ENCODE measurements at regions not wholly inside any gene's neighbourhood (a gene's known extent, or its start where the extent isn't known, plus 50 kb on each side); places are given as distances from the start of the nearest gene placed in this dataset.
"Not testable (repeated sequence)": the region's sequence is repeated elsewhere in the genome, so short reads cannot be mapped to it uniquely, and the experiment has no call there.

- Histone ChIP-seq H3K79me2 (ENCODE audit: insufficient read depth, low read length) (no peaks in the 10 kb centered on the region), H3K36me3 (ENCODE audit: insufficient read depth, low read length) (no peaks in the 10 kb centered on the region), H3K4me1 (ENCODE audit: insufficient read depth, low read length, severe bottlenecking) (no peaks in the 10 kb centered on the region), H3K9me2 (ENCODE audit: low read depth, low read length) (no peaks in the 10 kb centered on the region), H2AFZ (ENCODE audit: low read length) (no peak overlapping the region), H3K27me3 (ENCODE audit: insufficient read depth, low read length) (no peaks in the 10 kb centered on the region), H4K20me1 (ENCODE audit: insufficient read depth, low read length) (no peaks in the 10 kb centered on the region), H3K9me3 (ENCODE audit: low read length) (no peaks in the 10 kb centered on the region), H3K9ac (ENCODE audit: low read length) (no peak overlapping the region), H3K27ac (ENCODE audit: low read depth, low read length, poor library complexity, severe bottlenecking) (no peak overlapping the region), H3F3A (ENCODE audit: insufficient read depth, low read length) (no peaks in the 10 kb centered on the region), H3K4me2 (ENCODE audit: low read length) (no peak overlapping the region), H3K4me3 (ENCODE audit: low read depth, low read length, poor library complexity, severe bottlenecking) (no peak overlapping the region)
- no peak for TF ChIP-seq CTCF (IDR thresholded peaks at IDR 0.05; ENCODE audit: low read length)
- TF ChIP-seq EZH2 (IDR thresholded peaks at IDR 0.05; ENCODE audit: borderline replicate concordance, low read length), result no peak
These were observed 61.7 kb upstream of the SMURF2 start for GRCh38 chr17:64723781-64724180.

DNA sequence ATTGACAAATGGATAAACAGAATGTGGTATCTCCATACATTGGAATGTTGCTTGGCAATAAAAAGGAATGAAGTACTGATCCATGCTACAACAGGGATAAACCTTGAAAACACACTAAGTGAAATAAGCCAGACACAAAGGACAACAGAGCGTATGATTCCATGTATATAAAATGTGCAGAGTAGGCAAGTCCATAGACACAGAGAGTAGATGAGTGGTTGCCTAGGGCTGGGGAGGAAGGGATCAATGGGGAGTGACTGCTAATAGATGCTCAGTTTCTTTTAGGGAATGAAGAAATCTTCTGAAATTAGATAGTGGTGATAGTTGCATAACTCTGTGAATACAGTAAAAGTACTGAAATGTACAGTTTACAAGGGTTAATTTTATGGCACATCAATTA, 59.4 kb upstream of the SMURF2 start:
- H3K9ac ChIP-seq (ENCODE audit: low read length); H3K79me2 ChIP-seq (ENCODE audit: insufficient read depth, low read length); H3K9me2 ChIP-seq (ENCODE audit: low read depth, low read length); H3K4me1 ChIP-seq (ENCODE audit: insufficient read depth, low read length, severe bottlenecking); H3K4me2 ChIP-seq (ENCODE audit: low read length); H3K36me3 ChIP-seq (ENCODE audit: insufficient read depth, low read length); H2AFZ ChIP-seq (ENCODE audit: low read length); H4K20me1 ChIP-seq (ENCODE audit: insufficient read depth, low read length); H3K4me3 ChIP-seq (ENCODE audit: low read depth, low read length, poor library complexity, severe bottlenecking); H3K27me3 ChIP-seq (ENCODE audit: insufficient read depth, low read length); H3F3A ChIP-seq (ENCODE audit: insufficient read depth, low read length); H3K9me3 ChIP-seq (ENCODE audit: low read length); H3K27ac ChIP-seq (ENCODE audit: low read depth, low read length, poor library complexity, severe bottlenecking): not testable (repeated sequence)

DNA sequence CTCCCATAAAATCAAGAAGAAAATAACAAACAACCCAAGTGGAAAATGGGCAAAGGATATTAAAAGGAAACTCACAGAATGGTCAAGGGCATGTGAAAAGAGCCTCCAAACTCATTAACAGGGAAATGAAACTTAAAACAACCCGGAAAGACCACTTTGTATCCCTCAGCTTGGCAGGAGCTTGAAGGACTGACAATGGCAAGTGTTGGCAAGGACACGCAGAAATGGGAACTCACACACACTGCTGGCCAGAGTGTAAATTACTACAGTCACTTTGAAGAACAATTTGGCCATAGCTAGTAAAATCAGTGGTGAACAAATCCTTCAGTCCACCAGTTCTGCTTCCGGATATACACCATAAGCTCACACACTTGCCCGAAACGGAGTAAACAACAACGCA, 58.1 kb upstream of the SMURF2 start:
- not testable (repeated sequence) for H2AFZ ChIP-seq (ENCODE audit: low read length); H3K27me3 ChIP-seq (ENCODE audit: insufficient read depth, low read length); H3K9ac ChIP-seq (ENCODE audit: low read length); H3K4me2 ChIP-seq (ENCODE audit: low read length); H3K27ac ChIP-seq (ENCODE audit: low read depth, low read length, poor library complexity, severe bottlenecking); H3K9me2 ChIP-seq (ENCODE audit: low read depth, low read length); H3K9me3 ChIP-seq (ENCODE audit: low read length); H4K20me1 ChIP-seq (ENCODE audit: insufficient read depth, low read length); H3F3A ChIP-seq (ENCODE audit: insufficient read depth, low read length); H3K79me2 ChIP-seq (ENCODE audit: insufficient read depth, low read length); H3K4me1 ChIP-seq (ENCODE audit: insufficient read depth, low read length, severe bottlenecking); H3K36me3 ChIP-seq (ENCODE audit: insufficient read depth, low read length); H3K4me3 ChIP-seq (ENCODE audit: low read depth, low read length, poor library complexity, severe bottlenecking)

DNA sequence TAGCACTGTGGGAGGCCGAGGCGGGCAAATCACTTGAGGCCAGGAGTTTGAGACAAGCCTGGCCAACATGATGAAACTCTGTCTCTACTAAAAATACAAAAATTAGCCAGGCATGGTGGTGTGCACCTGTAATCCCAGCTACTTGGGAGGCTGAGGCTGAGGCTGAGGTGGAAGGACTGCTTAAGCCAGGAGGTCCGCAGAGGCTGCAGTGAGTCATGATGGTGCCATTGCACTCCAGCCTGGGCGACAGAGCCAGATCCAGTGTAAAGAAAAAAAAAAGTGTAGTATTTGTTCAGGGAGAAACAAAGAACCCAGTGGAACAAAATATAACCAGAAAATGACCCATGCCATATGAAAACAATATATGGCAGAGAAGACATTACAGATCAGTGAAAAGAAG, 57.4 kb upstream of the SMURF2 start:
- not testable (repeated sequence) for H3K36me3 ChIP-seq (ENCODE audit: insufficient read depth, low read length); H3K9ac ChIP-seq (ENCODE audit: low read length); H3K4me3 ChIP-seq (ENCODE audit: low read depth, low read length, poor library complexity, severe bottlenecking)

GRCh38 chr17:64718816-64719215, 56.7 kb upstream of the SMURF2 start:
- not testable (repeated sequence) for H2AFZ ChIP-seq (ENCODE audit: low read length); H3K27ac ChIP-seq (ENCODE audit: low read depth, low read length, poor library complexity, severe bottlenecking); H3F3A ChIP-seq (ENCODE audit: insufficient read depth, low read length); H4K20me1 ChIP-seq (ENCODE audit: insufficient read depth, low read length); H3K9ac ChIP-seq (ENCODE audit: low read length); H3K4me3 ChIP-seq (ENCODE audit: low read depth, low read length, poor library complexity, severe bottlenecking); H3K27me3 ChIP-seq (ENCODE audit: insufficient read depth, low read length); H3K4me2 ChIP-seq (ENCODE audit: low read length); H3K9me2 ChIP-seq (ENCODE audit: low read depth, low read length); H3K4me1 ChIP-seq (ENCODE audit: insufficient read depth, low read length, severe bottlenecking); H3K79me2 ChIP-seq (ENCODE audit: insufficient read depth, low read length); H3K36me3 ChIP-seq (ENCODE audit: insufficient read depth, low read length); H3K9me3 ChIP-seq (ENCODE audit: low read length)

More for the DNA sequence above, 57.4 kb upstream of the SMURF2 start:
- not testable (repeated sequence) for H3K9me2 ChIP-seq (ENCODE audit: low read depth, low read length); H3K9me3 ChIP-seq (ENCODE audit: low read length); H3K27ac ChIP-seq (ENCODE audit: low read depth, low read length, poor library complexity, severe bottlenecking); H4K20me1 ChIP-seq (ENCODE audit: insufficient read depth, low read length); H2AFZ ChIP-seq (ENCODE audit: low read length); H3F3A ChIP-seq (ENCODE audit: insufficient read depth, low read length); H3K4me2 ChIP-seq (ENCODE audit: low read length); H3K79me2 ChIP-seq (ENCODE audit: insufficient read depth, low read length); H3K27me3 ChIP-seq (ENCODE audit: insufficient read depth, low read length); H3K4me1 ChIP-seq (ENCODE audit: insufficient read depth, low read length, severe bottlenecking)
